HG03025 (cell line): ENCODE measurements at regions not wholly inside any gene's neighbourhood (a gene's known extent, or its start where the extent isn't known, plus 50 kb on each side); places are given as distances from the start of the nearest gene placed in this dataset.

Source experiments
- ATAC-seq: cut with Tn5 transposase; IDR thresholded peaks from one replicate; pipeline ENCODE4 v1.9.1; 2021; ENCODE audit warnings: mild to moderate bottlenecking, moderate library complexity; ENCODE audit not compliant: unreplicated experiment, low FRiP score

DNA sequence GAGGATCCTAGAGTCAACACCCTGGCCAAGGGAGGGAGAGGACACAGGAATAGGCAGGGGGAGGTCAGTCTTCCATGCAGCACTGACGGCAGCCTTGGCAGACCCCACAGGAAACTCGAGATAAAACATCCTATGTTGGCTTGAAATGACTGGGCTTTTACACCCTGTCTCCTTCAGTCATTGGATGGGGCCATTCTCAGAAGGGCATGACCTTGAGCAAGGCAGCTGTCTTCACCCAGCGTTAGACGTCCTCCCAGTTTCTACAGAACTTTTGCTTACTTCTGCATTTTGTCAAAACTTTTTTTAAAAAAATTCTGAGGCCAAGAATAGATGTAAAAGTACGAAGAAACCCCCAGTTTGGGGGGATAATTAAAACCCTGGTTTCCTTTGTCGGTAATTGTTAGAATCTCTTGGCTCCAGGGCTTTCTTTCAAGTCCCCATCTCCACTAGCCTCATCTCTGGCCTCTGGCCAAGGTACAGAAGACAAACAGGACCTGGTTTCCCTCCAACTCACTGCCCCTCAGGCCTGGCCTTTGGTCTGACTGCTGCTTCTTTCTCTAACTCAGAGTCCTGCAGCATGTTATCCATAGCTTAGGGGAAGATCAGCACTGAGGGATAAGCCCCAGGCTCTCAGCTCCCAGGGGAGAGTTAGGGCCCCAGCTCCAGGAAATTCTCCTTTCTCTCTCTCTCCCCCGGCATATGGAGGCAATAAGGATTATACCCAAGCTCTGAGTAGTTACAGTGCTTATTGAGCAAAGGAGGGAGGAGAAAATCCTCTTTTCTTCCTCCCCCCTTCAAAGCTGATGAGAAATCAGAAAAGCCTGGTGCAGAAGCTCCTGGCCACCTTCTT, 51.6 kb upstream of the KCND3 start:
- peak; percentile 79 for ATAC-seq

DNA sequence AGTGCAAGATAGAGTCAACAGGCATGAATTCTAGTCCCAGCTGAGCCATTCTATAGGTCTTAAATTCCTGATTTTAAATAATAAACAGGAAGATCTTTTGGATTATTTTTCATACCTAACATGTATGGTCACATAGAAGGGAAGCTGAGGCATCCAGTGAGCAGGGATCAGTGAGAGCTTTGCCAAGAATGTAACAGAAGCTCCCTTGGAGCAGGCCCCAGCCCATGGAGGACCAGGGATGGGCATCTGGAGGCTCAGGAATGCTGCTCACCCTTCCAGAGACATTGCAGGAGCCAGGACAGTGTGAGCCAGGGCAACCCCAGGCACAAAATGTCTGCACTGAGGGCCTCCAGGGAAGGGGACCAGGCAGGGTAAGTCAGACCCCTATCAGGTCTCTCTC, 54.4 kb upstream of the KCND3 start:
- ATAC-seq: no peak

DNA sequence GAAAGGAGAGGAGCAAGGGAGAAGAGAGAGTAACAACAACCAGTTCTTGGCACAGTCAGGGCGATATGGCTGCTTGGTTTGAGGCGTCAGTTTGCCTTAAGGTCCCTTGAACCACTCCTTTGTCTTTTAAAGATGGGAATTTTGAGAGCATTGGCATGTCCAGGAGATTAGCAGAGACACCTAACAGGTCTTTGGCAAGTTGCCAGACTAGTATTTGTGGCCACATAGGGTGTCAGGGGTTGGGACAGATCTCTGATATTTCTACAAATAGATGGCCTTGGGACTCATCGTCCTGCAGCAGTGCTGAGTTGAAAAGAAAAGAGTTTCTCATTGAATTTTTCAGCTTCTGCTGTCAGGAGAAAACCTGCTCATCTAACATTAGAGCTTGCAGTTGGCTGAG, 55.3 kb upstream of the KCND3 start:
- ATAC-seq: no peak

DNA sequence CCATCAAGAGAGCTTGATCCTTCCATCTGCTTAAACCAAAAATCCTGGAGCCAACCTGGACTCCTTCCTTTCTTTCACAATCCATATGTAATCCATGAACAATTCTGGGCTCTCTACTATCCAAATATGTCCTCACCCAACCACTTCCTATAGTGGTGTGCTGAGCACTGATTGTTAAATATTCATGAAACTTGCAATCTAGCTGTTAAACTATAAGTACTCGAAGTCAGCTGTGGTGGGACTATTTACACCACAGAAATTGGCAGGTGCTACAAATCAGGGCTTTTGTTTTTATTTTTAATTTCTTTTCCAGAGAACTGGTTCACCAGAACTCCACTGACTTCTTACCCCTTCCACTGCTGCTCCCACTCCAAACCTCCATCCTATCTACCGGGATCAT, 57.2 kb upstream of the KCND3 start:
- no peak for ATAC-seq

DNA sequence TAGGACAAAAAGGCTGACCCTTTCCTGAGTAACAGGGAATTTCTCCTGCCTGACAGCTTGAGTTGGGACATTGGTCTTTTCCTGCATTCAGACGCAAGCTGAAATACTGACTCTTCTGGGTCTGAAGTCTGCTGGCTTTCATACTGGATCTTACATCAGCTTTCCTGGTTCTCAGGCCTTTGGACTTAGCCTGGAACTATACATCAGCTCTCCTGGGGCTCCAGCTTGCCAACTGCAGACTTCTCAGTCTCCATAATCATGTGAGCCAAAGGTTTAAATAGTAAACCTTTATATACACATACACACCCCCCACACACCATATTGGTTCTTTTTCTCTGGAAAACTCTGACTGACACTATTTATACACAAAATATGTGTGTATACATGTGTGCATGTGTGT, 59.0 kb upstream of the KCND3 start:
- no peak for ATAC-seq

DNA sequence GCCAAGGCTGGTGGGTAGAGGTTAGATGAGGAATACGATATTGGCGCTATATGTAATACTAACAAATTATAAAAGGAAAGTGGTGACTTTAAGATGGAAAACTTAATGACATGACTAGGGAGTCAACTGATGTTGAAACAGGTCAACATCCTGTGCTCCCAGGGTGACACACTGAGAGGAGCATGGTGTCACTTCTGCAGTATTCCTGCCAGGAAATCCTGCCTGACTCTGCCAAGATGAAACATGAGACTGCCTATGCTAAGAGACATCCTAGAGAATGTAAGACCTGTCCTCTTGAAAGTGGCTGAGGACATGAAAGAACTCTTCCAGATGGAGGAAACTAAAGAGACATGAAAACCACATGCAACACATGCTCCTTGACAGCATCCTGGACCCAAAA, 65.0 kb upstream of the KCND3 start:
- ATAC-seq: no peak

DNA sequence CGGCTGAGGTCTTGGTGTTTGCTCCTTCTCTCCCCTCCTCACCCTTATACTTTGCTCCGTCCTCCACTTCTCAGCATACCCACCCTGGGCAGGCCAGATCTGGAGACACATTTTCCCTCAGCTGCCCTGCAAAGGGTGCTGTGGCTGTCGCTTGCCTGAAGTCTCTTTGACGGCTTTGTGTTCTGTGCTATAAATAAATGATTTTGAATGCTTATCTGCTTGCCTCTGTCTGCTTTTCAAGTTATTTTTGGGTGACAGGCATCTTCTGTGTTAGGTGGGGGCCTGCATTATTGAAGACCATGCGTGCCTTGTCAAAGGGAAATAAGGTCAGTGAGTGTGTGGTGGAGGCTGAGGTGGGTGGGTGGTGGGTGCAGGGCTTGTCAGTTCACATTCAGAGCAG, 66.9 kb upstream of the KCND3 start:
- no peak for ATAC-seq

DNA sequence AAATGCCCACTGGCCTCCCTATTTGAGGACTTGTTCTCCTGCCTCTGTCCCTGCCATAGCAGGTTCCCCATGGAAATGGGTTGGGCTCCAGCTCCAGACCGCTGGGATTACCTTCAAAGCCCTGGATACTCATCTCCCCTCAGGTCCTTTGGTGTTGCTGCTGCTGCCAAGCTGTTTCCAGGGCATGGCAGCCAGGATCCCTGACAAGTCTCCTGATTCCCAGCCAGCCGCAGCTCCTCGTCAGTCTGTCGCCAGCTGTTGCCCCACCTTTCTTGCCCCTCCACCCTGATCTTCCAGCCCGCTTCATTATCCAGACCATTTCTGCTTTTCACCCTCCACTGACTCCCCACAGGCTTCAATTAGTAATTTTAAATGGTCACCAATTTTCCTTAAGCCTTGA, 68.3 kb upstream of the KCND3 start:
- no peak for ATAC-seq

DNA sequence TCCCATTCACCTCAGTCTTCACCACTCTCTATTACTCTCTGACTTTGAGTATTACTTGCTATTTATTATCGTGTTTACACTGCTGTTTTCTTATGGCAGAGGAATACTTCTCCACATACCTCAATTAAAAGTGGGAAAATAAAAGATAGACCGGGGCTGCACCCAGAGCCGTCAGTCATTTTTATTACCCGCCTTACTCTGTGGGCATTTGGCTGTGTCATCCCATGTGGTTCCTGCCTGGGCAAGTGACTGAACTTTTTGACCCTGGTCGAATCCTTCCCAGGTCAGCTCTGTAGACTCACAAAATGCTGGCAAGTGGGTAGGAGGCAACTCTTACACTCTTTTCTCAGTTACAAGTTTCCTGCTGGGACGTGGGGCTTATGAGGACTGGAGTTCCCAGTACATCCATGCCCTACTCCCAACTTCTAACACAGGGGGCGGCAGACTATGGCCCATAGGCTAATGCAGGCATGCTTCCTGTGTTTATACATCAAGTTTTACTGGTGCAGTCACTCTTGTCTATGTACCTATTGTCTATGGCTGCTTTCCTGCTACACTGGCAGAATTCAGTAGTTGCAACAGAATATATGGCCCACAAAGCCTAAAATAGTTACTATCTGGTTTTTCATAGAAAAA, 69.5 kb upstream of the KCND3 start:
- ATAC-seq: no peak

DNA sequence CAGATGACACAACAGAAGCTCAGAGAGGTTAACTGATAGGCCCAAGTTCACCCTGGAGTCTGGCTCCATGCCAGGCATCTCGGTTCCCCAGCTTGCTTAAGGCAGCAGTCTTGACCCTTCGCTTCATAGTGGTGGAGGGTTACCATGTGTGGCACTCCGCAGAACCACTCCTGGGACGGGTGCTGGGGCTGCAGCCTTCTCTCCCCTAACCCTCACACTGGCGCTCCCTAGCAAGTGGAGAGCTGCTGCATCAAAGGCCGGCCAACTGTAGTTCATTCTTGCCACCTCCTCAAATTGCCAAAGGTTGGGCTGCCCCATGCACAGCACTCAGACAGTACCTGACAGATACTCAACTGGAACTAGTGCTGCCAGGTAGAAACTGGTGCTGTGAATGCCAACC, 70.2 kb upstream of the KCND3 start:
- no peak for ATAC-seq

DNA sequence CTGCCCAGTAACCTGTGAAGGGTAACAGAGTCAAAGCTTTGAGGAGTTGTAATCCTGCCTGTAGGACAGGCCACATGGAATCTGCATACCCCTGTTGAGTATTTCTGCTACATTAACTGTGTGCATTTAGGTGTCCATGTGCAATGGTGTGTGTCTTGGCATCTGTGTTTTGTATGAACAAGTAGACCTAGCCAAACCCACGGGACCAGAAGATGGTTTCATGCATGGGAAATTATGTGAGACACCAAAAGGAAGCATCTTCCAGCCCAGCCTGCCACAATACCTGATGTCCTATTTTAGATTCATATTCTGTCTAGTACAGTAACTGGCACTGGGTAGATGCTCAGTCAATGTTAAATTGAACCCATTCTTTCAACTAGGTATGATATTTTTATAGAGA, 70.8 kb upstream of the KCND3 start:
- ATAC-seq: no peak

DNA sequence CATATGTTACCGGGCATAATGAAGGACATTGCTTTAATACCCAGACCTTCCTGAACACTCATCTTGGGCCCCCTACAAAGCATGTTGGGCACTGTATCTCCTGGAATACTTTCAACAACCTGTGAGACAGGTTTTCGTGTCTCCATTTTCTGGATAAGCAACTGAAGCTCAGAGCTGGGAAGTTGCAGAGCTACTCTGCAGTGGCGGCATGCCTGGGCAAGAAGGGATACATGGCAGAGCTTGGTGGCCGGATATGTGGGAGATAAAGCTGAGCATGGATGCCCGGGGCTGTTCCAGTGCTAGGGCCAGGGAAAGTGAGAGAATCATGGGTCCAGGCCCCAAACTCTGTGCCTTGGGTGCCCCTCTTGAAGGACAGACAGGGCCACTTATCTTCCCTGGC, 71.6 kb upstream of the KCND3 start:
- no peak for ATAC-seq

DNA sequence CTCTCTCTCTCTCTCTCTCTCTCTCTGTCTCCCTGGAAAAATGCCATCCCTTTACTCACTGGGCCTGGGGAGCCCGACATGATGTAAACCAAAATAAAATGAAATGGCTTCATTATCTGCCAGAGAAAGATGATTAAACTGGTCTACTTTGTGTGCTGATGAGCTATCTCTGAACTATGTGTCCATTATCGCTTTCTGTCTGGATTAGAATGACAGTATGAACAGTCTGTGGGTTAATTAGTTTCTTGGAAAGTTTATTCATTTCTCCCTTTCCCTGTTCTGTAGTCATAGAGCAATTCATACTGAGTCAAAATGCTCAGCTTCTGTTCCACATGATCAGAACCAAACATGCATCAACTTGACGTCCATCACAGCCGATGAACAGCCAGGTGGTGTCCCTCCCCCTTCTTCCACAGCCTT, 72.4 kb upstream of the KCND3 start:
- ATAC-seq: no peak

DNA sequence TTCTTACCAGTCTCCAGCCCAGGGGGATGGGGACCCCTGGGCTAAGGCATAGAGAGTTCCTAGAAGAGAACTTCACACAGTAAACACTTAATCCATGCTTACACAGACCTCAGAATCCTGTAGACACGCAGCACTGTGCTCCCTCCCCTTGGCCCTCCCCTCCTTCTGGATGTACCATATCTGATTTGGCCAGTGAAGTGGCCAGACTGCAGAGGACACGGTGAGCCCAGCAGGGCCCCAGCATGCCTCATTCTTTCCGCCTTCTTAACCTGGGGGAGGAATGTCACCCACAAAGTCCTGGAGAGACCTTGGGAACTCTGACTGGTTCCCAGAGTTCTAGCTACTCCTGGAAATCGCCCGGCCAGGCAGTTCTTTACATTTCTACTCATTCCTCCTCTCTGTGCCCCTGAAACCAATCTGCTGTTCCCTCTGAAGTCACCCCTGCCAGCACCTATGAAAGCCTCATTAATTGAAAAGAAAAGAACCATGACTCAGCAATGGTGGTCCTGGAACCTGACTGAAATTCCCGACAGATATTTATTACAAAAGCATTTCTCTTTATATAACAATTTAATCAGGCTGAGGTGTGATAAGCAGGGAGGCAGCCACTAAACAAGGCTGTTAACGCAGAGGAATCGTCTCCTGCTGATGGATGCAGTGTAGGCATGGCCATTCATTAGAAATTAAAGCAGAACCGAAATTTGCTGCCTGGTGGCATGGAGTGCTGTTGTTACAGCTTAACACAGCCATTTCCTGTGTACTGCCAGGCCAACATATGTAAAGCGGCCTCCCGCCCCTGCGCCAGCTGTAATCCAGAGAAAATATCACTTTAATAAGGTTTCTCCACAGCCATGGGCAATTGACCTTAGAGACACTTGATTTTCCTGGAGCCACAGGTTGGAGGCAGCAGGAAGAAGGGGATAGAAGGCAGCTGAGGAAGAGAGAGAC, 74.6 kb upstream of the KCND3 start:
- no peak for ATAC-seq

DNA sequence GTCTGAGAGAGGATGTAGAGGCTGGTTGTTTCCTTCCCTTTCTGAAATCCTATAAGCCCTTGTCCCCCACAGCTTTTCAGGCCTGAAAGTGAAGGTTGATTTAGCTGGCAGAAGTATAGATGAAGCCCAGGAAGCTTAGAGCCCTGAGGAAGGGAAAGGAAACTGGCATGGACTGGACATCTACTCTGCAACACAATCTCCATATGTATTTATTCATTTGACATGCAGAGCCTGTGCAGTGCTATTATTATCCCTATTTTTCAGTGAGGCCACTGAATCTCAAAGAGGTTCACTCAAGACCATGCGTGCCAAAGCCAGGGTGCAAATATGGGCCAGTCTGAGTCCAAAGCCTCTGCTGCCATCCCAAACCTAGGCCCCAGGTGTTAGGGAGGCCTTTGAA, 78.5 kb upstream of the KCND3 start:
- ATAC-seq: no peak

DNA sequence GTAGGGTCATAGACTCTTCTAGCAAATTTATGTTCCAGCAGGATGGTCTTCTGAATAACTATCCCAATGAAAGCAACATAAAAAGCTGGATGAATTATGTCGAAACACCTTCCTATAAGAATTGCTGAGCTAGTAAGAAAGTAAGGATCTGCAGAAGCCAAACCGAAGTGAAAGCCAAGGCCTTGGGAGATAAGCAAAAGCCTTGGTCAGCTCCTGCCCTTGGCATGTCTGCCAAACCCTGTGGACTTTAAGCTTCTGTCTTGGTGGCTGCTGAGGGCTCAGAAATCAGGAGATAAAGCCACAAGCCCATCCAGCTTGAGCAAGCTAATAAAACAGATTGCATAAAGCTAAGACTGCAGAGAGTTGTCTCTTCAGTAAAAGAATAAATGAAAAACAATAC, 81.2 kb upstream of the KCND3 start:
- no peak for ATAC-seq

DNA sequence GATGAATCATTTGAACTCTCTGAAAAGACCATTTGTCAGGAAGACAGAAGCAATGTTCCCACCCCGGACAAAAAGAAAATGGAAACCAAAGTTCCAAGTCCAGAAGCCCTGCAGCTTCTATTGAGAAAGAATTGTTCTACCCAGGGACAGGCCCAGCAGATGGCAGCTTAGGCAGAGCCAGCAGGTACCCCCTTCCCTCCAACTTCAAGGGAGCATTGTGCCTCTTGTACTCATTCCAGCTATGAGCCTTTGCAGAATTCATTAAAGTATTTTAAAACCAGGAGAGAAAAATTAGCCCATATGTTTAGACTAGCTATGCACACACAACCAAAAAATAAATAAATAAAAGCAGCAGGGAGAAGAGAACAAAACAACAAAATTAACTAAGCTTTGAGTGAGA, 85.2 kb upstream of the KCND3 start:
- ATAC-seq: no peak

DNA sequence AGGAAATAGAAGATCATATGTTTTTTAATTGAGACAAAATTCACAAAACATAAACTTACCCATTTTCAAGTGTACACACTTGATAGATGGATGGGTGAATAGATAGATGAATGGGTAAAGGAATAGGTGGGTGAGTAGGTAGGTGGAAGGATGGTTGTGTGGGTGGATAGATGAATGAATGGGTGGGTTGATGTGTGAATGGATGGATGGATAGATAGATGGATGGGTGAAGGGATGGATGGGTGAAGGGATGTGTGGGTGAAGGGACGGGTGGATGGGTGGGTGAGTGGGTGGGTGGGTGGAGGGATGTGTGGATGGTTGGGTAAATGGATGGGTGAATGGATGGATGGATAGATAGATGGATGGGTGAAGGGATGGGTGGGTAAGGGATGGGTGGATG, 86.1 kb upstream of the KCND3 start:
- no peak for ATAC-seq

DNA sequence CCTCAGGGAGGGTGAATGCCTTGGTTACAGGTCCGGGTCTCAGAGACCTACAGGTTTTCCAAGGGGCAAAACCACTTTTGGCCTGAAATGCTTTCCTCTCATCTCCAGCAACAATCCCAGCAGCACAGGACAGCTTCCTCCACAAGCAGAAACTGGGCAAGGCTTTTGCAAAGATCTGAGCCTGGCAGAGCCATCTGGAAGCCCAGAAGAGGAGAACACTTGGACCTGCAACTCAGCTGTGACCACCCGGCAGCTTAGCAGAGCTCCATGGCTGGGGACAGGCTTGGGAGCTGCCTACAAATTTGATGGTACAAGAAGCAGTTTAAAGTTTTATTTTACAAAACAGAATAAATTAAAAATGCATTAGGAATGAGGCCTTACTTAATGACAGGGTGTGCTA, 90.0 kb upstream of the KCND3 start:
- no peak for ATAC-seq

DNA sequence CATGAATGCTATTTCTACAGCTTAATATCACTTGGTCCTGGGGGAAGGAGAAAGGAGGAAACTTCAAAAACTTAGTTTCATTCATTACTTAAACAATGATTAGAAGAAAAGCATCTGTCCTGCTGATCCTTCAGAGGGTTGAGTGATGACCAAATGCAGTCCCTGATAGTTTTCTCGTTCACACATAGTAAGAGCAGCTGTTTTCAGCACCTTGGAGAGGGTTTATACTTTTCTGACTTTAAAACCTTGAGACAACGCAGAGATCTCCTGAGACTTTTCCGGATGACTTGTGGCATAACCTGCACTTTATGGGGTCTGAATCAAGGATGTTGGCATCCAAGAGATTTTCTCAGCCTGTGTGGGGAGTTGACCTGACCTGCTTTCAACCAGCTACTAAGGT, 94.0 kb upstream of the KCND3 start:
- ATAC-seq: no peak

DNA sequence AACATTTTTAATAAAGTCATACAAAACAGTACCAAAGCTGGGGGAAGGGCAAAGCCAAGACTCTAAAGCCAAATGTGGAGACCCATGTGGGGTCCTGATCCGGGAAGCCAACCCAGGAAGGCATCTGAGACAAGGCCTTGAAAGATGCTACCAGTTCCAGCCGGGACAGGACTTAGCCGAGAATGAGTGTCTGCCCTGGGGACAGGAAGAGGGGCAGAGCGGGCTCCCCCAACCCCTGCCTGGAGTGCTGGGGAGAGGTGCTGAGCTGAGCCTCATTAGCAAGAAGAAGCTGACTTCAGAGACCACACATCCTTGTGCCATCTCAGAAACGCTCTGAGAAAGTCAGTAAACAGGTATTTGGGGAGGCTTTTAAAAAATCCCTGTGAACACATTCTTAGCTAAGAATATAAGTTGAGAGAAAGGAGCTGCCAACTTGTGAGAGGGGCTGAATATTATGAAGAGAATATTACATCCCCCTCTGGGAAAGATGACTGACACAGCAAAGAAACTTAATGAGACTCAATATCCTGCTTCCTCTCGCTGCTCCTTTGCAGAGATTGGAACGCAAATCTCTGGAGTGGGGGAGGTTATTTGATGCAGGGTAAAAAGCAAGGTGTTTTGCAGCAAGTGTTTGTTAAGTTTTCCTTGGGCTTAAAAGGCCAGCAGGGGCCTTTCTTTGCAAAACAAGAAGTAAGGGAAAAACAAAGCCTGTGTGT, 103.3 kb upstream of the KCND3 start:
- no peak for ATAC-seq
